ENCODE measurements at regions not wholly inside any gene's neighbourhood (a gene's known extent, or its start where the extent isn't known, plus 50 kb on each side); places are given as distances from the start of the nearest gene placed in this dataset.

- no TSS peak for BruUV-seq (replicated peaks)
- Histone ChIP-seq H3K79me2 (ENCODE audit: control insufficient read depth, insufficient read depth, low read length) (no peaks in the 10 kb centered on the region), H2AFZ (ENCODE audit: low read depth, low read length) (peak overlapping the region; percentile 57), H3K27me3 (ENCODE audit: control insufficient read depth in 2 of 2, insufficient read depth in 2 of 2, low read length in 2 of 2) (no peaks in the 10 kb centered on the region), H3K4me2 (ENCODE audit: insufficient read depth, low read length) (no peak overlapping the region), H3K4me1 (ENCODE audit: control insufficient read depth, extremely low read depth, insufficient read depth, low read length) (peaks cover 10% of the 10 kb centered on the region), H3K9ac (replicated peaks; ENCODE audit: extremely low read depth, insufficient read depth, low read length) (no peak overlapping the region), H3K9me1 (replicated peaks; ENCODE audit: control insufficient read depth, extremely low read depth, insufficient read depth, low read length) (no peaks in the 10 kb centered on the region), H3K9me3 (replicated peaks; ENCODE audit: control insufficient read depth, insufficient read depth, low read length) (no peaks in the 10 kb centered on the region), H3K27ac (ENCODE audit: insufficient read depth, low read depth, low read length) (no peak overlapping the region), H3K4me3 (replicated peaks in 1 of 3; ENCODE audit: insufficient read depth in 1 of 3, low read depth in 1 of 3, low read length in 3 of 3) (no peak overlapping the region), H4K20me1 (replicated peaks; ENCODE audit: control insufficient read depth, extremely low read depth, insufficient read depth, low read length) (no peaks in the 10 kb centered on the region), H3K36me3 (ENCODE audit: control insufficient read depth in 2 of 2, extremely low read depth in 1 of 2, insufficient read depth in 2 of 2, low read length in 2 of 2) (no peaks in the 10 kb centered on the region)
- POLR2A ChIA-PET = no interaction called here
- CTCF ChIA-PET = no interaction called here
- dilution Hi-C loops (cut with MboI; ENCODE audit: extremely low pct_ligation_motif_present, low sequenced_read_pairs) = no loop called here
- no peak for FAIRE-seq
- intact Hi-C loops (cut with micrococcal nuclease) = no loop called here
- DNase-seq (ENCODE audit: low read depth, low spot score) = peak; percentile 41
- no peak for TF ChIP-seq JUN (IDR thresholded peaks at IDR 0.05; ENCODE audit: borderline replicate concordance, insufficient read depth, insufficient read length, low read depth)
- no peak for TF ChIP-seq EZH2 (IDR thresholded peaks at IDR 0.05; ENCODE audit: borderline replicate concordance, low read depth, low read length, severe bottlenecking)
- TF ChIP-seq MAX (IDR thresholded peaks at IDR 0.05; ENCODE audit: insufficient read depth, insufficient read length) = no peak
- no peak for TF ChIP-seq MYC (IDR thresholded peaks at IDR 0.05; ENCODE audit: low read depth, low read length)
- TF ChIP-seq POLR2AphosphoS5 (IDR thresholded peaks at IDR 0.05; ENCODE audit: insufficient read depth, low read depth, low read length) = peak; percentile 23
- TF ChIP-seq CTCF (IDR thresholded peaks at IDR 0.05; ENCODE audit: extremely low read depth in 1 of 2, insufficient read depth in 1 of 2, low read depth in 1 of 2, low read length in 2 of 2) = no peak
- TF ChIP-seq FOS (IDR thresholded peaks at IDR 0.05; ENCODE audit: borderline replicate concordance, insufficient read depth, low read length) = peak; percentile 57
- TF ChIP-seq GATA2 (IDR thresholded peaks at IDR 0.05; ENCODE audit: insufficient read depth, insufficient read length, low read depth, low read length) = no peak
- TF ChIP-seq POLR2A (IDR thresholded peaks at IDR 0.05; ENCODE audit: low read depth, low read length) = no peak
Measured at GRCh38 chr10:36324831-36325230, 682.7 kb upstream of the FZD8 start.

All from endothelial cell of umbilical vein (primary cell).